HepG2 (cell line): ENCODE measurements at regions not wholly inside any gene's neighbourhood (a gene's known extent, or its start where the extent isn't known, plus 50 kb on each side); places are given as distances from the start of the nearest gene placed in this dataset.

Source experiments
- ATAC-seq: fragments of 200-7000 bp; cut with Tn5 transposase; 3 replicates; pipeline ENCODE4 v1.9.1; 2020; ENCODE audit warnings: mild to moderate bottlenecking, moderate library complexity
- BruUV-seq: library from RNA; stranded (reverse); fragments of 400-500 nt; replicated peaks from 2 replicates; lab custom pipeline; 2021; lab: Mats Ljungman, UMichigan
- CTCF ChIA-PET: fragments of 300-600 bp; formaldehyde crosslinking; extraction: SDS; loops from one replicate; lab custom pipeline; 2021; ENCODE audit warnings: low total read pairs, inconsistent platforms, low intra/inter-chr PET ratio; lab: Yijun Ruan, JAX
- POLR2A ChIA-PET: fragments of 350-600 bp; sonication (Branson Sonifier 250); formaldehyde crosslinking; loops from one replicate; lab custom pipeline; 2020; ENCODE audit warnings: antibody characterized with exemption, inconsistent platforms; lab: Yijun Ruan, JAX
- DNase-seq: peaks from one replicate; pipeline ENCODE4 v3.0.0-alpha.2; 2015; ENCODE audit warnings: low spot score
- FAIRE-seq: peaks from 3 replicates; lab custom pipeline; 2011; peaks lifted over from hg19 to GRCh38; lab: Jason Lieb, UNC
- H2AFZ ChIP-seq: one replicate; pipeline ENCODE4 v1.6.1; 2011; ENCODE audit warnings: low read length, inconsistent platforms
- H3K27ac ChIP-seq: fragments of 300-600 bp; 3 replicates; pipeline ENCODE4 v1.8.0; 2011; ENCODE audit warnings: mixed run types, mild to moderate bottlenecking, mixed read lengths, low read length, inconsistent platforms; ENCODE audit not compliant: insufficient read depth; ENCODE audit errors: extremely low read length
- H3K27me3 ChIP-seq, 2 experiments: fragments of 200-600 bp in 1 of 2; 2 replicates in 1 of 2; 3 replicates in 1 of 2; pipeline versions ENCODE4 v1.6.0 to v1.8.0; 2011; ENCODE audit warnings: low read length in 2 of 2, mild to moderate bottlenecking in 2 of 2, moderate library complexity in 2 of 2, inconsistent platforms in 1 of 2; ENCODE audit not compliant: insufficient read depth in 2 of 2, control insufficient read depth in 1 of 2
- H3K36me3 ChIP-seq, 2 experiments: fragments of 200-600 bp in 1 of 2; replicated peaks in 1 of 2; 2 replicates in 1 of 2; 3 replicates in 1 of 2; pipeline versions ENCODE4 v1.5.1 to v1.8.0; 2011; ENCODE audit warnings: low read length in 2 of 2, inconsistent platforms in 1 of 2; ENCODE audit not compliant: insufficient read depth in 2 of 2, control insufficient read depth in 1 of 2
- H3K4me1 ChIP-seq: 2 replicates; pipeline ENCODE4 v1.5.1; 2012; ENCODE audit warnings: low read length, inconsistent platforms; ENCODE audit not compliant: insufficient read depth
- H3K4me2 ChIP-seq: 2 replicates; pipeline ENCODE4 v1.6.0; 2011; ENCODE audit warnings: low read depth, low read length, inconsistent platforms
- H3K4me3 ChIP-seq, 3 experiments: fragments of 200-600 bp in 1 of 3; sonication (generic), shearing (Covaris generic) in 1 of 3; replicated peaks in 1 of 3; 2 replicates each; pipeline ENCODE4 v1.5.1; 2011 to 2016; ENCODE audit warnings: low read length in 3 of 3, inconsistent platforms in 2 of 3, low read depth in 2 of 3, mild to moderate bottlenecking in 2 of 3, control low read depth in 1 of 3, mixed read lengths in 1 of 3; ENCODE audit not compliant: insufficient read depth in 1 of 3
- H3K79me2 ChIP-seq: one replicate; pipeline ENCODE4 v1.6.1; 2011; ENCODE audit warnings: low read length, inconsistent platforms; ENCODE audit not compliant: insufficient read depth
- H3K9ac ChIP-seq: 2 replicates; pipeline ENCODE4 v1.6.0; 2011; ENCODE audit warnings: mild to moderate bottlenecking, low read depth, low read length, inconsistent platforms; ENCODE audit not compliant: insufficient read depth
- H3K9me3 ChIP-seq: 2 replicates; pipeline ENCODE4 v1.5.1; 2012; ENCODE audit warnings: mild to moderate bottlenecking, low read length
- H4K20me1 ChIP-seq: 2 replicates; pipeline ENCODE4 v1.6.0; 2011; ENCODE audit warnings: inconsistent platforms, mild to moderate bottlenecking, low read length, moderate library complexity; ENCODE audit not compliant: insufficient read depth
- CSRNP1 ChIP-seq: sonication (generic); formaldehyde crosslinking; IDR thresholded peaks from 2 replicates; pipeline ENCODE4 v1.8.1; 2023; ENCODE audit warnings: mild to moderate bottlenecking, missing genetic modification reagents
- HBP1 ChIP-seq: IDR thresholded peaks from 2 replicates; pipeline ENCODE4 v1.6.1; 2016; ENCODE audit warnings: low read depth, control low read depth
- KAT8 ChIP-seq: IDR thresholded peaks from 2 replicates; pipeline ENCODE4 v1.6.1; 2016; ENCODE audit warnings: missing genetic modification reagents, missing compliant biosample characterization
- MTF1 ChIP-seq: sonication (generic); formaldehyde crosslinking; IDR thresholded peaks from 2 replicates; pipeline ENCODE4 v1.5.0; 2020; ENCODE audit warnings: missing genetic modification reagents
- SCMH1 ChIP-seq: sonication (generic); formaldehyde crosslinking; IDR thresholded peaks from 2 replicates; pipeline ENCODE4 v1.9.0; 2021; ENCODE audit warnings: missing genetic modification reagents, mild to moderate bottlenecking, borderline replicate concordance
- SMYD3 ChIP-seq: sonication (generic); formaldehyde crosslinking; IDR thresholded peaks from 2 replicates; pipeline ENCODE4 v1.8.1; 2023; ENCODE audit warnings: mild to moderate bottlenecking, missing genetic modification reagents
- SRF ChIP-seq: IDR thresholded peaks from 2 replicates; pipeline ENCODE4 v1.6.1; 2011; ENCODE audit warnings: mild to moderate bottlenecking, low read depth, low read length, moderate library complexity
- TARDBP ChIP-seq: sonication (generic); formaldehyde crosslinking; IDR thresholded peaks from 2 replicates; pipeline ENCODE4 v1.8.0; 2022; ENCODE audit warnings: mild to moderate bottlenecking, missing genetic modification reagents
- ZNF207 ChIP-seq: fragments of 450-650 bp; IDR thresholded peaks from 2 replicates; pipeline ENCODE4 v1.6.1; 2016; ENCODE audit warnings: antibody characterized with exemption, borderline replicate concordance
- ZNF550 ChIP-seq: sonication (generic); formaldehyde crosslinking; IDR thresholded peaks from 2 replicates; pipeline ENCODE4 v1.4.0; 2020; ENCODE audit warnings: mild to moderate bottlenecking, missing genetic modification reagents, borderline replicate concordance
- ZNF619 ChIP-seq: sonication (generic); formaldehyde crosslinking; IDR thresholded peaks from 2 replicates; pipeline ENCODE4 v1.4.0; 2020; ENCODE audit warnings: mild to moderate bottlenecking, missing genetic modification reagents
- ZNF710 ChIP-seq: sonication (generic); formaldehyde crosslinking; IDR thresholded peaks from 2 replicates; pipeline ENCODE4 v1.5.0; 2020; ENCODE audit warnings: mild to moderate bottlenecking, missing genetic modification reagents, borderline replicate concordance
- WGBS: methylation state at CpG from one replicate; pipeline ENCODE4 v1.1.6; 2017; ENCODE audit warnings: low lambda C conversion rate; 5-methylcytosine and 5-hydroxymethylcytosine counted together
- in situ Hi-C: cut with HindIII; loops from 2 replicates; pipeline ENCODE4 v1.10.0; 2017; ENCODE audit warnings: low pct_unique_long_range_greater_than_20kb; ENCODE audit not compliant: extremely low pct_ligation_motif_present
- intact Hi-C: fragments of 100-400 bp; cut with micrococcal nuclease; formaldehyde crosslinking; loops from one replicate; pipeline ENCODE4 v1.10.0; 2022; ENCODE audit not compliant: unreplicated experiment

GRCh38 chr2:14866736-14867352 is 234.3 kb downstream of the LRATD1 start:
- no TSS peak for BruUV-seq
- no peak for FAIRE-seq
- no peak overlapping the region for H2AFZ ChIP-seq
- no peaks in the 10 kb centered on the region for H4K20me1 ChIP-seq
- no peaks in the 10 kb centered on the region for H3K27me3 ChIP-seq
- no peaks in the 10 kb centered on the region for H3K4me1 ChIP-seq
- H3K9ac ChIP-seq, result no peak overlapping the region
- WGBS, result 3% methylated on average over 1 of the region's 1 CpG
- ATAC-seq, result no peak
- DNase-seq, result no peak
- H3K4me2 ChIP-seq, result no peak overlapping the region
- no peak overlapping the region for H3K4me3 ChIP-seq
- in situ Hi-C loops (no loop called here), intact Hi-C loops (no loop called here)
- no peak overlapping the region for H3K27ac ChIP-seq
- H3K9me3 ChIP-seq, result peaks cover 40% of the 10 kb centered on the region
- ChIA-PET CTCF (no interaction called here), POLR2A (no interaction called here)
- TF ChIP-seq CSRNP1 (CRISPR knock-in tag) (no peak), KAT8 (CRISPR knock-in tag) (no peak), ZNF619 (CRISPR knock-in tag) (no peak), ZNF207 (no peak), SCMH1 (CRISPR knock-in tag) (no peak), ZNF710 (CRISPR knock-in tag) (no peak), SRF (no peak), TARDBP (CRISPR knock-in tag) (no peak), HBP1 (CRISPR knock-in tag) (no peak), SMYD3 (CRISPR knock-in tag) (no peak), MTF1 (CRISPR knock-in tag) (no peak), ZNF550 (CRISPR knock-in tag) (no peak)
- H3K79me2 ChIP-seq, result no peaks in the 10 kb centered on the region
- no peaks in the 10 kb centered on the region for H3K36me3 ChIP-seq
